ENCODE measurements at regions not wholly inside any gene's neighbourhood (a gene's known extent, or its start where the extent isn't known, plus 50 kb on each side); places are given as distances from the start of the nearest gene placed in this dataset.

DNA sequence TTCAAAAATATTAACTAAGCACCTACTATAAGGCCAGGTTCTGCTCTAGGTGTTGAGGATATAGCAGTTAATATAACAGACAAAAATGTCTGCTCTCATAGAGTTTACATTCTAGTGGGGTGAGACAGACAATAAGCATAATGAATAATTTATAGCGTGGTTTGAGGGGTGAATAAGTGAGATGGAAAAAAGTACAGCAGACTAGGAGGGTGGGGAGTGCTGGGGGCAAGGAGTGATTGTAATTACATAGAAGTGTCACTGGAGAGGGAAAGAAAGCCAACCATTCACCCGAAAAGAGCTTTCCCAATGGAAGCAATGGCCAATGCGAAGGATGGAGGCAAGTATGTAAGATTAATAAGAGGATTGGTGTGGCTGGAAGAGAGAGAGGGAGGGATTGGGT, 552.9 kb upstream of the KCNMB2 start:
- Histone ChIP-seq H3K14ac (ENCODE audit: insufficient read length) (no peak overlapping the region), H3K9ac (replicated peaks in 1 of 4; ENCODE audit: extremely low read depth in 1 of 4, low read depth in 3 of 4, low read length in 3 of 4) (no peak overlapping the region), H3K4ac (replicated peaks; ENCODE audit: insufficient read length, low read depth, low read length) (no peak overlapping the region), H2AK5ac (ENCODE audit: low read depth, low read length) (no peak overlapping the region), H3K79me1 (ENCODE audit: low read depth, low read length) (no peaks in the 10 kb centered on the region), H3K18ac (ENCODE audit: extremely low read depth, low read length) (no peak overlapping the region), H4K8ac (ENCODE audit: extremely low read depth, insufficient read depth, low read length) (no peak overlapping the region), H2BK12ac (ENCODE audit: low read depth, low read length) (no peak overlapping the region), H3K27me3 (replicated peaks in 1 of 4; ENCODE audit: control insufficient read depth in 3 of 4, extremely low read depth in 1 of 4, insufficient read depth in 3 of 4, low read length in 3 of 4) (no peaks in the 10 kb centered on the region), H2BK5ac (ENCODE audit: low read depth, low read length) (no peak overlapping the region), H2BK120ac (replicated peaks; ENCODE audit: low read depth, low read length) (no peak overlapping the region), H3K27ac (ENCODE audit: low read depth, low read length) (no peak overlapping the region), H2BK20ac (ENCODE audit: low read length) (no peak overlapping the region), H4K91ac (replicated peaks; ENCODE audit: insufficient read length, low read length) (no peak overlapping the region), H3K9me3 (ENCODE audit: insufficient read depth in 2 of 2, low read depth in 1 of 2, low read length in 1 of 2) (no peaks in the 10 kb centered on the region), H3K23ac (ENCODE audit: insufficient read length) (no peak overlapping the region), H2AFZ (ENCODE audit: low read length) (no peak overlapping the region), H3K79me2 (ENCODE audit: control insufficient read depth in 1 of 2, insufficient read depth in 2 of 2, low read length in 2 of 2) (no peaks in the 10 kb centered on the region), H3K4me3 (ENCODE audit: extremely low read depth in 1 of 4, insufficient read depth in 2 of 4, low read depth in 3 of 4, low read length in 4 of 4) (no peak overlapping the region), H2BK15ac (ENCODE audit: low read length) (no peak overlapping the region), H4K20me1 (replicated peaks in 1 of 2; ENCODE audit: control insufficient read depth in 1 of 2, insufficient read depth in 2 of 2, low read length in 2 of 2) (no peaks in the 10 kb centered on the region), H3K36me3 (ENCODE audit: control insufficient read depth in 2 of 4, insufficient read depth in 4 of 4, low read length in 3 of 4) (no peaks in the 10 kb centered on the region), H3K4me1 (replicated peaks in 1 of 4; ENCODE audit: control insufficient read depth in 3 of 4, insufficient read depth in 4 of 4, low read length in 3 of 4) (no peaks in the 10 kb centered on the region), H3K23me2 (ENCODE audit: low read depth, low read length) (no peaks in the 10 kb centered on the region), H3K4me2 (ENCODE audit: insufficient read depth in 1 of 2, low read depth in 2 of 2, low read length in 2 of 2) (no peak overlapping the region), H4K5ac (ENCODE audit: insufficient read length, low read depth, low read length) (no peak overlapping the region), H3K56ac (replicated peaks; ENCODE audit: insufficient read length, low read depth, low read length) (no peak overlapping the region)
- WGBS, 2 experiments (ENCODE audit: extremely low coverage in 1 of 2, insufficient coverage in 1 of 2, insufficient read length in 1 of 2, insufficient replicate concordance in 2 of 2, low coverage in 1 of 2, low lambda C conversion rate in 2 of 2, missing lambda C conversion rate in 1 of 2), result 92 to 100% methylated on average over 1 to 3 of the region's 3 CpGs
- CTCF ChIA-PET (ENCODE audit: partially characterized antibody), result interaction anchor here (0.6 kb wide), 2 partner anchors 11 to 40 kb away, joined by 3 read pairs; no protein-coding TSS in a partner anchor
- POLR2A ChIA-PET (ENCODE audit: partially characterized antibody), result no interaction called here
- DNase-seq (ENCODE audit: low read depth in 1 of 2, low spot score in 2 of 2), result no peak
- no peak for FAIRE-seq
- no peak for TF ChIP-seq ZNF274 (IDR thresholded peaks at IDR 0.05; ENCODE audit: borderline replicate concordance, extremely low read depth, low read length)
- TF ChIP-seq MAFK (IDR thresholded peaks at IDR 0.05; ENCODE audit: low read depth, low read length), result no peak
